Stimulated activated CD8-positive, alpha-beta memory T cell treated with anti-CD3 and anti-CD28 coated beads, Interleukin-12 subunit alpha, Interleukin-12 subunit beta, amount 100 ng/mL, for 4 hours (primary cell): ENCODE measurements at regions not wholly inside any gene's neighbourhood (a gene's known extent, or its start where the extent isn't known, plus 50 kb on each side); places are given as distances from the start of the nearest gene placed in this dataset.
"Not testable (repeated sequence)": the region's sequence is repeated elsewhere in the genome, so short reads cannot be mapped to it uniquely, and the experiment has no call there.

Source experiments
- DNase-seq: peaks from one replicate; pipeline ENCODE4 v3.0.0-alpha.2; 2020; ENCODE audit warnings: low read depth

GRCh38 chr2:194938066-194938465 lies 719.0 kb upstream of the SLC39A10 start:
- DNase-seq, result no peak

- DNase-seq, result no peak
These were observed 729.5 kb upstream of the SLC39A10 start for GRCh38 chr2:194927489-194927888.

- no peak for DNase-seq
These were observed 730.2 kb upstream of the SLC39A10 start for GRCh38 chr2:194926873-194927272.

- DNase-seq, result no peak
These were observed 731.3 kb upstream of the SLC39A10 start for GRCh38 chr2:194925742-194926141.

- DNase-seq, result no peak
These were observed 739.5 kb upstream of the SLC39A10 start for GRCh38 chr2:194917519-194917918.

GRCh38 chr2:194915485-194915884 lies 741.5 kb upstream of the SLC39A10 start:
- no peak for DNase-seq

GRCh38 chr2:194907569-194907968 lies 749.5 kb upstream of the SLC39A10 start:
- DNase-seq, result no peak

- no peak for DNase-seq
These were observed 760.2 kb upstream of the SLC39A10 start for GRCh38 chr2:194896871-194897270.

- DNase-seq, result no peak
These were observed 773.3 kb upstream of the SLC39A10 start for GRCh38 chr2:194883711-194884110.

GRCh38 chr2:194870974-194871535 lies 786.0 kb upstream of the SLC39A10 start:
- DNase-seq, result no peak

GRCh38 chr2:194867328-194867727 lies 789.7 kb upstream of the SLC39A10 start:
- no peak for DNase-seq

- DNase-seq, result no peak
These were observed 802.1 kb upstream of the SLC39A10 start for GRCh38 chr2:194854941-194855340.

GRCh38 chr2:194842871-194843270 lies 814.2 kb upstream of the SLC39A10 start:
- DNase-seq, result no peak

GRCh38 chr2:194834371-194834770 lies 822.7 kb upstream of the SLC39A10 start:
- DNase-seq, result not testable (repeated sequence)

- DNase-seq, result no peak
These were observed 830.8 kb upstream of the SLC39A10 start for GRCh38 chr2:194826241-194826640.

GRCh38 chr2:194824450-194824849 lies 832.6 kb upstream of the SLC39A10 start:
- no peak for DNase-seq

GRCh38 chr2:194822657-194823056 lies 834.4 kb upstream of the SLC39A10 start:
- no peak for DNase-seq

- DNase-seq, result no peak
These were observed 834.9 kb upstream of the SLC39A10 start for GRCh38 chr2:194822097-194822496.

- no peak for DNase-seq
These were observed 837.7 kb upstream of the SLC39A10 start for GRCh38 chr2:194819367-194819766.

GRCh38 chr2:194815475-194815874 lies 841.6 kb upstream of the SLC39A10 start:
- no peak for DNase-seq

- DNase-seq, result no peak
These were observed 854.4 kb upstream of the SLC39A10 start for GRCh38 chr2:194802589-194802988.

- DNase-seq, result not testable (repeated sequence)
These were observed 870.0 kb upstream of the SLC39A10 start for GRCh38 chr2:194787071-194787470.

GRCh38 chr2:194771394-194771793 lies 885.6 kb upstream of the SLC39A10 start:
- not testable (repeated sequence) for DNase-seq

- DNase-seq, result no peak
These were observed 888.0 kb upstream of the SLC39A10 start for GRCh38 chr2:194769030-194769429.

GRCh38 chr2:194765723-194766122 lies 891.3 kb upstream of the SLC39A10 start:
- no peak for DNase-seq
